NCI-H524 (cell line): ENCODE measurements at regions not wholly inside any gene's neighbourhood (a gene's known extent, or its start where the extent isn't known, plus 50 kb on each side); places are given as distances from the start of the nearest gene placed in this dataset.

Experiments used
- DNase-seq, 2 experiments: peaks; one replicate each; lab custom pipeline; 2025; lab: John Stamatoyannopoulos, UW

- peak in 1 of 2 experiments; percentile 30 for DNase-seq
Observed at GRCh38 chr1:82762829-82763532, 962.2 kb downstream of the ADGRL2 start.

- DNase-seq = peak in 1 of 2 experiments; percentile 18
Observed at GRCh38 chr1:82759035-82759434, 958.3 kb downstream of the ADGRL2 start.

GRCh38 chr1:82755671-82756070, 954.9 kb downstream of the ADGRL2 start:
- no peak for DNase-seq

- no peak for DNase-seq
Observed at GRCh38 chr1:82755191-82755590, 954.5 kb downstream of the ADGRL2 start.

- no peak for DNase-seq
Observed at GRCh38 chr1:82752046-82752445, 951.3 kb downstream of the ADGRL2 start.

GRCh38 chr1:82733645-82734044, 932.9 kb downstream of the ADGRL2 start:
- DNase-seq = no peak

- no peak for DNase-seq
Observed at GRCh38 chr1:82731216-82731615, 930.5 kb downstream of the ADGRL2 start.

- DNase-seq = no peak
Observed at GRCh38 chr1:82728206-82728605, 927.5 kb downstream of the ADGRL2 start.

GRCh38 chr1:82724246-82724645, 923.5 kb downstream of the ADGRL2 start:
- DNase-seq = no peak

GRCh38 chr1:82722608-82723007, 921.9 kb downstream of the ADGRL2 start:
- no peak for DNase-seq

- DNase-seq = no peak
Observed at GRCh38 chr1:82721702-82722101, 921.0 kb downstream of the ADGRL2 start.

GRCh38 chr1:82718719-82719419, 918.1 kb downstream of the ADGRL2 start:
- DNase-seq = no peak

- no peak for DNase-seq
Observed at GRCh38 chr1:82710091-82710490, 909.4 kb downstream of the ADGRL2 start.

GRCh38 chr1:82707681-82708080, 906.9 kb downstream of the ADGRL2 start:
- no peak for DNase-seq

- no peak for DNase-seq
Observed at GRCh38 chr1:82706741-82707140, 906.0 kb downstream of the ADGRL2 start.

- DNase-seq = no peak
Observed at GRCh38 chr1:82704966-82705365, 904.2 kb downstream of the ADGRL2 start.

GRCh38 chr1:82704393-82704792, 903.7 kb downstream of the ADGRL2 start:
- no peak for DNase-seq

GRCh38 chr1:82703951-82704350, 903.2 kb downstream of the ADGRL2 start:
- DNase-seq = no peak

- DNase-seq = no peak
Observed at GRCh38 chr1:82700476-82700875, 899.7 kb downstream of the ADGRL2 start.

GRCh38 chr1:82697965-82698364, 897.2 kb downstream of the ADGRL2 start:
- no peak for DNase-seq

- DNase-seq = no peak
Observed at GRCh38 chr1:82695443-82695842, 894.7 kb downstream of the ADGRL2 start.

- DNase-seq = no peak
Observed at GRCh38 chr1:82690411-82690810, 889.7 kb downstream of the ADGRL2 start.

- DNase-seq = no peak
Observed at GRCh38 chr1:82689217-82689616, 888.5 kb downstream of the ADGRL2 start.

- no peak for DNase-seq
Observed at GRCh38 chr1:82686774-82687173, 886.0 kb downstream of the ADGRL2 start.
